Spleen (tissue), 7 donors: ENCODE measurements at regions not wholly inside any gene's neighbourhood (a gene's known extent, or its start where the extent isn't known, plus 50 kb on each side); places are given as distances from the start of the nearest gene placed in this dataset.

Source experiments
- CTCF ChIP-seq, 11 experiments: fragments of 200-600 bp in 7 of 11; fragments of 450-650 bp in 4 of 11; sonication (generic) in 4 of 11; IDR thresholded peaks in 8 of 11; conservative IDR thresholded peaks in 3 of 11; 1 replicate in 7 of 11; 2 replicates in 4 of 11; pipeline versions ENCODE4 v1.4.0 to v1.8.0; 2016 to 2021; ENCODE audit warnings: antibody characterized with exemption in 11 of 11, inconsistent platforms in 4 of 11, mild to moderate bottlenecking in 1 of 11
- POLR2A ChIP-seq, 3 donors: fragments of 450-650 bp; IDR thresholded peaks; one replicate each; pipeline ENCODE4 v1.5.1; 2017; ENCODE audit warnings: antibody characterized with exemption in 3 of 3, mild to moderate bottlenecking in 1 of 3
- POLR2AphosphoS5 ChIP-seq, 3 donors: sonication (generic); formaldehyde crosslinking; IDR thresholded peaks; one replicate each; pipeline ENCODE4 v1.5.1; 2017; ENCODE audit warnings: antibody characterized with exemption in 3 of 3
- donor health status: DM: no; HTN: no; CAD: no; lungs with moderate emphysema.
- donor health status: DM: no; HTN: no; CAD: no.
- donor health status: DM: no; HTN: no; CAD: no.

GRCh38 chr13:99655351-99656091, 154.2 kb downstream of the TM9SF2 start:
- no peak for TF ChIP-seq POLR2AphosphoS5 (IDR thresholded peaks at IDR 0.05)
- no peak for TF ChIP-seq CTCF (IDR thresholded peaks at IDR 0.05 in 8 of 11, conservative IDR thresholded peaks at IDR 0.05 in 3 of 11)
- no peak for TF ChIP-seq POLR2A (IDR thresholded peaks at IDR 0.05)
